SIG-M5 treated with dmso at 0.1 percent for 504 hours (cell line): ENCODE measurements at regions not wholly inside any gene's neighbourhood (a gene's known extent, or its start where the extent isn't known, plus 50 kb on each side); places are given as distances from the start of the nearest gene placed in this dataset.

Source experiments
- DNase-seq: peaks from one replicate; lab custom pipeline; 2025; ENCODE audit not compliant: unreplicated experiment; lab: John Stamatoyannopoulos, UW

- DNase-seq = peak; percentile 74
Measured at GRCh38 chr5:56692359-56693219, 122.8 kb upstream of the MAP3K1 start.

- DNase-seq = no peak
Measured at GRCh38 chr5:56688402-56688801, 126.9 kb upstream of the MAP3K1 start.

GRCh38 chr5:56686337-56687195 lies 128.8 kb upstream of the MAP3K1 start:
- peak; percentile 50 for DNase-seq

GRCh38 chr5:56685503-56686217 lies 129.7 kb upstream of the MAP3K1 start:
- peak; percentile 15 for DNase-seq

- no peak for DNase-seq
Measured at GRCh38 chr5:56684159-56684558, 131.2 kb upstream of the MAP3K1 start.

GRCh38 chr5:56683733-56684132 lies 131.6 kb upstream of the MAP3K1 start:
- no peak for DNase-seq

- no peak for DNase-seq
Measured at GRCh38 chr5:56683281-56683680, 132.1 kb upstream of the MAP3K1 start.

- DNase-seq = no peak
Measured at GRCh38 chr5:56681346-56681745, 134.0 kb upstream of the MAP3K1 start.

- no peak for DNase-seq
Measured at GRCh38 chr5:56680731-56681130, 134.6 kb upstream of the MAP3K1 start.

GRCh38 chr5:56677690-56678305 lies 137.6 kb upstream of the MAP3K1 start:
- peak; percentile 29 for DNase-seq

- no peak for DNase-seq
Measured at GRCh38 chr5:56676091-56676768, 139.1 kb upstream of the MAP3K1 start.

- DNase-seq = no peak
Measured at GRCh38 chr5:56674441-56674840, 140.9 kb upstream of the MAP3K1 start.

GRCh38 chr5:56673171-56673570 lies 142.2 kb upstream of the MAP3K1 start:
- DNase-seq = peak; percentile 79

GRCh38 chr5:56671571-56671970 lies 143.8 kb upstream of the MAP3K1 start:
- peak; percentile 58 for DNase-seq

- no peak for DNase-seq
Measured at GRCh38 chr5:56670916-56671315, 144.4 kb upstream of the MAP3K1 start.

- peak; percentile 98 for DNase-seq
Measured at GRCh38 chr5:56669534-56670483, 145.5 kb upstream of the MAP3K1 start.

- no peak for DNase-seq
Measured at GRCh38 chr5:56668996-56669395, 146.4 kb upstream of the MAP3K1 start.

- DNase-seq = no peak
Measured at GRCh38 chr5:56667692-56668091, 147.7 kb upstream of the MAP3K1 start.

- DNase-seq = no peak
Measured at GRCh38 chr5:56666901-56667300, 148.4 kb upstream of the MAP3K1 start.
